K562 (cell line): ENCODE measurements at regions not wholly inside any gene's neighbourhood (a gene's known extent, or its start where the extent isn't known, plus 50 kb on each side); places are given as distances from the start of the nearest gene placed in this dataset.

Experiments used
- ATAC-seq: fragments of 200-7000 bp; cut with Tn5 transposase; 3 replicates; pipeline ENCODE4 v1.9.1; 2020; ENCODE audit warnings: moderate library complexity
- BruUV-seq: library from RNA; stranded (reverse); fragments of 400-500 nt; replicated peaks from 2 replicates; lab custom pipeline; 2021; lab: Mats Ljungman, UMichigan
- CTCF ChIA-PET: fragments of 300-600 bp; formaldehyde crosslinking; extraction: SDS; loops from one replicate; lab custom pipeline; 2021; ENCODE audit warnings: low intra/inter-chr PET ratio; lab: Yijun Ruan, JAX
- POLR2A ChIA-PET: fragments of 300-600, 350-650 bp; sonication (Branson Sonifier 250); formaldehyde crosslinking; extraction: SDS; loops from one replicate; lab custom pipeline; 2021; ENCODE audit warnings: antibody characterized with exemption, inconsistent platforms; lab: Yijun Ruan, JAX
- DNase-seq, 4 experiments: peaks; one replicate each; pipeline versions ENCODE4 v3.0.0 to v3.0.0-alpha.2; 2011 to 2018; ENCODE audit warnings: low spot score in 3 of 4, mixed read lengths in 3 of 4; ENCODE audit errors: extremely low read depth in 1 of 4
- FAIRE-seq: peaks from 2 replicates; lab custom pipeline; 2011; peaks lifted over from hg19 to GRCh38; lab: Jason Lieb, UNC
- H2AFZ ChIP-seq: 2 replicates; pipeline ENCODE4 v1.6.0; 2011; ENCODE audit warnings: low read depth, low read length, control low read depth, inconsistent platforms
- H3K27ac ChIP-seq: fragments of 200-600 bp; 3 replicates; pipeline ENCODE4 v1.8.0; 2011; ENCODE audit warnings: low read depth, mild to moderate bottlenecking, control low read depth, inconsistent platforms, low read length, moderate library complexity, mixed read lengths; ENCODE audit errors: extremely low read depth
- H3K27me3 ChIP-seq, 2 experiments: fragments of 300-600 bp in 1 of 2; 2 replicates in 1 of 2; 3 replicates in 1 of 2; pipeline versions ENCODE4 v1.6.0 to v1.8.0; 2011; ENCODE audit warnings: inconsistent platforms in 2 of 2, low read length in 2 of 2, mild to moderate bottlenecking in 1 of 2, mixed read lengths in 1 of 2, moderate library complexity in 1 of 2; ENCODE audit not compliant: control insufficient read depth in 2 of 2, insufficient read depth in 2 of 2
- H3K36me3 ChIP-seq: fragments of 300-600 bp; 3 replicates; pipeline ENCODE4 v1.8.0; 2011; ENCODE audit warnings: mild to moderate bottlenecking, low read length, inconsistent platforms; ENCODE audit not compliant: control insufficient read depth, insufficient read depth
- H3K4me1 ChIP-seq, 2 experiments: fragments of 200-600 bp in 1 of 2; replicated peaks in 1 of 2; 2 replicates in 1 of 2; 3 replicates in 1 of 2; pipeline versions ENCODE4 v1.5.1 to v1.8.0; 2011; ENCODE audit warnings: inconsistent platforms in 2 of 2, low read length in 2 of 2, mild to moderate bottlenecking in 1 of 2, mixed read lengths in 1 of 2, moderate library complexity in 1 of 2; ENCODE audit not compliant: control insufficient read depth in 2 of 2, insufficient read depth in 2 of 2
- H3K4me2 ChIP-seq: 2 replicates; pipeline ENCODE4 v1.6.1; 2011; ENCODE audit warnings: low read length, control low read depth, inconsistent platforms, mixed read lengths; ENCODE audit not compliant: insufficient read depth
- H3K4me3 ChIP-seq: fragments of 200-600 bp; sonication (generic), shearing (Covaris generic); 2 replicates; pipeline ENCODE4 v1.5.1; 2016; ENCODE audit warnings: control low read depth, inconsistent platforms
- H3K79me2 ChIP-seq: fragments of 200-600 bp; 3 replicates; pipeline ENCODE4 v1.8.0; 2011; ENCODE audit warnings: low read length, inconsistent platforms; ENCODE audit not compliant: control insufficient read depth, insufficient read depth
- H3K9ac ChIP-seq, 2 experiments: 2 replicates each; pipeline versions ENCODE4 v1.6.0 to v1.6.1; 2011; ENCODE audit warnings: low read depth in 2 of 2, low read length in 2 of 2, control low read depth in 1 of 2, inconsistent platforms in 1 of 2, mild to moderate bottlenecking in 1 of 2, mixed read lengths in 1 of 2; ENCODE audit not compliant: insufficient read depth in 1 of 2
- H3K9me1 ChIP-seq: one replicate; pipeline ENCODE4 v1.6.0; 2011; ENCODE audit warnings: inconsistent platforms, mild to moderate bottlenecking, low read length, moderate library complexity; ENCODE audit not compliant: control insufficient read depth, insufficient read depth
- H3K9me3 ChIP-seq: replicated peaks from 2 replicates; pipeline ENCODE4 v1.5.1; 2011; ENCODE audit warnings: low read depth, low read length, inconsistent platforms; ENCODE audit not compliant: control insufficient read depth, insufficient read depth
- H4K20me1 ChIP-seq: replicated peaks from 2 replicates; pipeline ENCODE4 v1.6.1; 2011; ENCODE audit warnings: low read length, inconsistent platforms, mixed read lengths; ENCODE audit not compliant: control insufficient read depth, insufficient read depth
- BRD4 ChIP-seq: fragments of 200-600 bp; sonication (generic); IDR thresholded peaks from 2 replicates; pipeline ENCODE4 v1.6.1; 2017; ENCODE audit warnings: inconsistent platforms
- HOXB6 ChIP-seq: fragments of 250-450 bp; sonication (Bioruptor Pico); IDR thresholded peaks from 2 replicates; pipeline ENCODE4 v1.5.1; 2022; ENCODE audit warnings: mild to moderate bottlenecking, borderline replicate concordance
- JUN ChIP-seq, 2 experiments: sonication (generic) in 1 of 2; formaldehyde crosslinking in 1 of 2; IDR thresholded peaks; 2 replicates each; pipeline versions ENCODE4 v1.6.1 to v1.8.0; 2012 to 2022; ENCODE audit warnings: borderline replicate concordance in 2 of 2, mild to moderate bottlenecking in 2 of 2, improper control_type of control experiment in 1 of 2, low read depth in 1 of 2, low read length in 1 of 2, missing genetic modification reagents in 1 of 2
- MLLT1 ChIP-seq, 2 experiments: fragments of 450-650 bp; IDR thresholded peaks; 2 replicates each; pipeline ENCODE4 v1.6.1; 2016
- OTX1 ChIP-seq: fragments of 450-650 bp; formaldehyde crosslinking; IDR thresholded peaks from 2 replicates; pipeline ENCODE4 v1.4.0; 2022; ENCODE audit warnings: mild to moderate bottlenecking
- PKNOX1 ChIP-seq: fragments of 450-650 bp; IDR thresholded peaks from 2 replicates; pipeline ENCODE4 v1.6.1; 2016
- SPI1 ChIP-seq: IDR thresholded peaks from 2 replicates; pipeline ENCODE4 v1.6.1; 2011; ENCODE audit warnings: low read depth, low read length, control low read depth, borderline replicate concordance
- ZBTB5 ChIP-seq: fragments of 450-650 bp; IDR thresholded peaks from 2 replicates; pipeline ENCODE4 v1.6.1; 2017; ENCODE audit warnings: antibody characterized with exemption
- ZNF316 ChIP-seq: fragments of 450-650 bp; IDR thresholded peaks from 2 replicates; pipeline ENCODE4 v1.6.1; 2016
- WGBS: fragments of 100-300 bp; shearing (Covaris generic); methylation state at CpG from one replicate; pipeline ENCODE4 v1.1.6; 2016; ENCODE audit warnings: low coverage, mixed read lengths; ENCODE audit not compliant: insufficient coverage; ENCODE audit errors: missing lambda C conversion rate; 5-methylcytosine and 5-hydroxymethylcytosine counted together
- in situ Hi-C: fragments of 300-500 bp; cut with MboI; formaldehyde crosslinking; loops from 4 replicates; pipeline ENCODE4 v1.15.0; 2018; ENCODE audit warnings: inconsistent platforms, mixed read lengths
- intact Hi-C: fragments of 100-400 bp; cut with micrococcal nuclease; formaldehyde crosslinking; loops from 2 replicates; pipeline ENCODE4 v1.14.2; 2022

DNA sequence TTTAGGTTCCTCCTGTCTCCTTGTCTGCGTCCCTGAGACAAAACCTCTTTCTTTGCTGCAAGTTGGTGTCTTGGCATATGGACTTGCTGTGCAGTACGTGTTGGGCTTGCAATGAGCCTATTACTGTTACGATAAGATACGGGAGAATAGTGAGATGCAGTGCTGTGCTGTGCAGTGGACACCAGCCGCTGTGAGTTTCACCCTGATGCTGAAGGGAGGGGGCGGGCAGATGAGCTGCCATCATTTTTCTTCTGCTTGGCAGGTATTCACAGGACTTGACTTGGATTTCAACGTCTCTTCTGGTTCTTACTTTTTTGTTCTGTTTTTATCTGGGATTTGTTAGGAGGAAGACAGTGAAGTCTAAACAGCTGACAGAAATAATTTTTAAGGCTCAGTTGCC is 257.1 kb upstream of the PITRM1 start:
- BruUV-seq: no TSS peak
- CTCF ChIA-PET: no interaction called here
- Histone ChIP-seq H3K9ac (no peak overlapping the region), H3K79me2 (no peaks in the 10 kb centered on the region), H3K36me3 (no peaks in the 10 kb centered on the region), H2AFZ (no peak overlapping the region), H3K9me1 (no peaks in the 10 kb centered on the region), H3K4me2 (no peak overlapping the region), H3K9me3 (no peaks in the 10 kb centered on the region), H3K4me1 (no peaks in the 10 kb centered on the region), H3K4me3 (no peak overlapping the region), H4K20me1 (peaks cover 9% of the 10 kb centered on the region; the same call in 1 of the 2 replicates), H3K27me3 (peaks cover 0 to 13% of the 10 kb centered on the region in 2 experiments; a peak in 3 of 5 replicates), H3K27ac (no peak overlapping the region)
- POLR2A ChIA-PET: interaction anchor here (1.3 kb wide), 1 partner anchor 13 kb away, joined by 5 read pairs; no protein-coding TSS in a partner anchor
- in situ Hi-C loops: no loop called here
- TF ChIP-seq HOXB6 (CRISPR knock-in tag): no peak
- TF ChIP-seq JUN (IDR thresholded peaks at IDR 0.05; ENCODE audit: borderline replicate concordance, low read depth, low read length): no peak
- no peak for TF ChIP-seq JUN (CRISPR knock-in tag; IDR thresholded peaks at IDR 0.05; ENCODE audit: borderline replicate concordance)
- TF ChIP-seq BRD4: no peak
- 6% methylated on average over 7 of the region's 7 CpGs for WGBS
- FAIRE-seq (no peak), DNase-seq (no peak), ATAC-seq (no peak)
- intact Hi-C loops: no loop called here

- FAIRE-seq: no peak
- Histone ChIP-seq H3K4me2 (no peak overlapping the region), H3K9ac (no peak overlapping the region), H3K36me3 (no peaks in the 10 kb centered on the region), H3K27ac (no peak overlapping the region), H3K4me1 (no peaks in the 10 kb centered on the region), H3K27me3 (peaks cover 0 to 15% of the 10 kb centered on the region in 2 experiments; a peak in 3 of 5 replicates), H2AFZ (no peak overlapping the region), H3K4me3 (no peak overlapping the region), H3K79me2 (no peaks in the 10 kb centered on the region), H3K9me3 (no peaks in the 10 kb centered on the region), H4K20me1 (peaks cover 9% of the 10 kb centered on the region; the same call in 1 of the 2 replicates), H3K9me1 (no peaks in the 10 kb centered on the region)
- in situ Hi-C loops (no loop called here), intact Hi-C loops (no loop called here)
- ATAC-seq: no peak
- no TSS peak for BruUV-seq
- no peak for TF ChIP-seq PKNOX1
- TF ChIP-seq ZNF316: peak; percentile 22; the same call in 1 of the 2 replicates
- no peak for TF ChIP-seq OTX1 (CRISPR knock-in tag)
- TF ChIP-seq SPI1: no peak
- no peak for TF ChIP-seq MLLT1 (IDR thresholded peaks at IDR 0.05)
- no peak for TF ChIP-seq ZBTB5
- no peak for TF ChIP-seq BRD4
- no peak for DNase-seq
- CTCF ChIA-PET: no interaction called here
- 5% methylated on average over 3 of the region's 3 CpGs for WGBS
- POLR2A ChIA-PET: no interaction called here
Measured at GRCh38 chr10:3428826-3429225, 256.2 kb upstream of the PITRM1 start.
